Activated T-cell treated with anti-CD3 and anti-CD28 coated beads, Interleukin-2, amount 50 U/mL, for 4 hours (primary cell): ENCODE measurements at regions not wholly inside any gene's neighbourhood (a gene's known extent, or its start where the extent isn't known, plus 50 kb on each side); places are given as distances from the start of the nearest gene placed in this dataset.
"Not testable (repeated sequence)": the region's sequence is repeated elsewhere in the genome, so short reads cannot be mapped to it uniquely, and the experiment has no call there.

ENCODE experiments used
- ATAC-seq, 2 donors: fragments of 200-7000 bp; cut with Tn5 transposase; one replicate each; pipeline ENCODE4 v1.10.0; 2021
- DNase-seq: peaks from one replicate; pipeline ENCODE4 v3.0.0-alpha.2; 2020
- H3K27me3 Mint-ChIP-seq: one replicate; pipeline ENCODE4 v1.8.0; 2021; ENCODE audit warnings: low read depth, mixed read lengths
- H3K36me3 Mint-ChIP-seq: one replicate; pipeline ENCODE4 v1.8.0; 2022; ENCODE audit warnings: mixed read lengths; ENCODE audit not compliant: insufficient read depth
- H3K4me1 Mint-ChIP-seq: one replicate; pipeline ENCODE4 v1.8.0; 2021; ENCODE audit warnings: low read depth, mixed read lengths
- H3K4me3 Mint-ChIP-seq: one replicate; pipeline ENCODE4 v1.8.0; 2021; ENCODE audit warnings: mild to moderate bottlenecking, moderate library complexity, mixed read lengths
- H3K9me3 Mint-ChIP-seq: one replicate; pipeline ENCODE4 v1.8.0; 2021; ENCODE audit warnings: mixed read lengths

DNA sequence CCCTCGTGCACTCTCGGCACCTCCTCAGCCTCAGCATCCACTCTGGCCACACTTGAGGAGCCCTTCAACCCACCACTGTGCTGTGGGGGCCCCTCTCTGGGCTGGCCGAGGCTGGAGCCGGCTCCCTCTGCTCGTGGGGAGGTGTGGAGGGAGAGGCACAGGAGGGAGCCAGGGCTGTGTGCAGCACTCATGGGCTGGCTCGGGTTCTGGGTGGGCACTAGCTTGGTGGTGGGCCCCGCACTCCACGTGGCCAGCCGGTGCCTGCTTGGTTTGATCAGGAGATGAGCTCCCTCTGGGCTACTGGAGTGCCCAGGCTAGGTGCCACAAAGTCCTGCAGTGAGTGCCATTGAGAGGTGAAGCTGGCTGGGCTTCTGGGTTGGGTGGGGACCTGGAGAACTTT lies 949.4 kb upstream of the GJE1 start:
- DNase-seq (no peak), ATAC-seq (no peak)
- no peak overlapping the region for H3K4me3 Mint-ChIP-seq

GRCh38 chr6:141175458-141175857 lies 957.3 kb upstream of the GJE1 start:
- not testable (repeated sequence) for H3K9me3 Mint-ChIP-seq, DNase-seq, H3K27me3 Mint-ChIP-seq, H3K36me3 Mint-ChIP-seq, H3K4me1 Mint-ChIP-seq, H3K4me3 Mint-ChIP-seq, ATAC-seq

More for the DNA sequence above, 949.4 kb upstream of the GJE1 start:
- Mint-ChIP-seq H3K9me3 (peaks cover 9% of the 10 kb centered on the region), H3K27me3 (no peaks in the 10 kb centered on the region), H3K4me1 (no peaks in the 10 kb centered on the region), H3K36me3 (no peaks in the 10 kb centered on the region)

DNA sequence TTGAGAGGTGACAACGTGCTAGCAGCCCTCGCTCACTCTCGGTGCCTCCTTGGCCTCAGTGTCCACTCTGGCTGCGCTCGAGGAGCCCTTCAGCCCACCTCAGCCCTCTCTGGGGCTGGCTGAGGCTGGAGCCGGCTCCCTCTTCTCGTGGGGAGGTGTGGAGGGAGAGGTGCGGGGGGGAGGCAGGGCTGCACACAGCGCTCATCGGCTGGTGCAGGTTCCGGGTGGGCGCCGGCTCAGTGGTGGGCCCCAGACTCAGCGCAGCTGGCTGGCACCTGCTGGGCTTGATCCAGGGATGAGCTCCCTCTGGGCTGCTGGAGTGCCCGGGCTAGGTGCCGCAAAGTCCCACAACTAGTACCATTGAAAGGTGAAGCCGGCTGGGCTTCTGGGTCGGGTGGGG lies 957.8 kb upstream of the GJE1 start:
- Mint-ChIP-seq H3K36me3 (no peaks in the 10 kb centered on the region), H3K27me3 (no peaks in the 10 kb centered on the region), H3K9me3 (no peaks in the 10 kb centered on the region), H3K4me1 (no peaks in the 10 kb centered on the region), H3K4me3 (no peak overlapping the region)
- ATAC-seq: no peak
- no peak for DNase-seq

DNA sequence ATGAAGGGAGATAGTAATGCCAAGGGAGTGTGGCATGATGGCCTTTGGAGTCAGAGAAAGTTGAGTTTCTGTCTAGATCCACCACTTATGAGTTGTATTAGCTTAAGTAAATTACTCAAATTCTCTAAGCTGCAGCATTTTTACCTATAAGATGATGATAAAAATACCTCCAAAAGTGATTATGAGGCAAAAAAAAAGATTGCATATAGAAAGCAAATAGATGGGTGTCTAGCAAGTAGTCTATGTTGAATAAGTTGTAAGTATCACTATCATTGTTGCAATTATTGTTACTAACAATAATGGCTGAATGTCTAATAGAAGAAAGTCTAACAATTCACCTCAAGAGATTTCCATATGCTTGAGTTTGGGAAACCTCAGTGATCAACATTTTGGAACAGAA lies 959.2 kb upstream of the GJE1 start:
- no peak for DNase-seq
- Mint-ChIP-seq H3K27me3 (no peaks in the 10 kb centered on the region), H3K4me3 (no peak overlapping the region), H3K9me3 (no peaks in the 10 kb centered on the region), H3K36me3 (no peaks in the 10 kb centered on the region), H3K4me1 (no peaks in the 10 kb centered on the region)
- ATAC-seq: no peak

DNA sequence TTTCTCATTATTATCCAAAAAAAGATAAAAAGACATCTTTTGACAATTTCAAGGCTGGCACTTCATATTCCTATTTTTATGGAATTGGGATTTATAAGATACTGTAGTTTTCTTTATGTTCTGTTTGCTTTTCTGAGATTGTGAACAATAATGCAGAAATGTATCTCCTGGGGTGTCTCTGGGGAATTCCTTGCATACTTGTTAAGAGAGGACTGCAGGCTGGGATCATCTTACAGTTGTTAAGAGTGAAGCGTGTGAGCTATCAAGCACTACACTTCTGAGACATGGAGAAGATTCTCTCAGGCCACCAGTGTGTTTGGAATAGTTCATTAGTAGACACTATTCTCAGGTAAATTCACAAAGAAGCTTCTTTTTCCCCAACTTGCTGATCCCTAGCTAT lies 963.3 kb upstream of the GJE1 start:
- Mint-ChIP-seq H3K4me3 (no peak overlapping the region), H3K36me3 (no peaks in the 10 kb centered on the region), H3K4me1 (no peaks in the 10 kb centered on the region), H3K9me3 (no peaks in the 10 kb centered on the region), H3K27me3 (no peaks in the 10 kb centered on the region)
- DNase-seq (no peak), ATAC-seq (no peak)

- no peaks in the 10 kb centered on the region for H3K36me3 Mint-ChIP-seq
- H3K27me3 Mint-ChIP-seq: no peaks in the 10 kb centered on the region
- H3K4me3 Mint-ChIP-seq: no peak overlapping the region
- ATAC-seq: no peak
- no peaks in the 10 kb centered on the region for H3K9me3 Mint-ChIP-seq
- H3K4me1 Mint-ChIP-seq: no peaks in the 10 kb centered on the region
- DNase-seq: no peak
Measured at GRCh38 chr6:141167945-141168344, 964.8 kb upstream of the GJE1 start.

GRCh38 chr6:141165002-141165665 lies 967.6 kb upstream of the GJE1 start:
- Mint-ChIP-seq H3K9me3 (no peaks in the 10 kb centered on the region), H3K27me3 (no peaks in the 10 kb centered on the region), H3K36me3 (no peaks in the 10 kb centered on the region), H3K4me1 (no peaks in the 10 kb centered on the region), H3K4me3 (no peak overlapping the region)
- DNase-seq (no peak), ATAC-seq (no peak)

GRCh38 chr6:141164042-141164743 lies 968.5 kb upstream of the GJE1 start:
- no peaks in the 10 kb centered on the region for H3K27me3 Mint-ChIP-seq
- no peaks in the 10 kb centered on the region for H3K9me3 Mint-ChIP-seq
- no peak overlapping the region for H3K4me3 Mint-ChIP-seq
- no peak for DNase-seq
- no peaks in the 10 kb centered on the region for H3K4me1 Mint-ChIP-seq
- ATAC-seq: no peak
- H3K36me3 Mint-ChIP-seq: no peaks in the 10 kb centered on the region

- no peaks in the 10 kb centered on the region for H3K36me3 Mint-ChIP-seq
- ATAC-seq: no peak
- H3K4me3 Mint-ChIP-seq: no peak overlapping the region
- DNase-seq: no peak
- no peaks in the 10 kb centered on the region for H3K4me1 Mint-ChIP-seq
- H3K27me3 Mint-ChIP-seq: no peaks in the 10 kb centered on the region
- no peaks in the 10 kb centered on the region for H3K9me3 Mint-ChIP-seq
Measured at GRCh38 chr6:141163107-141163506, 969.6 kb upstream of the GJE1 start.

DNA sequence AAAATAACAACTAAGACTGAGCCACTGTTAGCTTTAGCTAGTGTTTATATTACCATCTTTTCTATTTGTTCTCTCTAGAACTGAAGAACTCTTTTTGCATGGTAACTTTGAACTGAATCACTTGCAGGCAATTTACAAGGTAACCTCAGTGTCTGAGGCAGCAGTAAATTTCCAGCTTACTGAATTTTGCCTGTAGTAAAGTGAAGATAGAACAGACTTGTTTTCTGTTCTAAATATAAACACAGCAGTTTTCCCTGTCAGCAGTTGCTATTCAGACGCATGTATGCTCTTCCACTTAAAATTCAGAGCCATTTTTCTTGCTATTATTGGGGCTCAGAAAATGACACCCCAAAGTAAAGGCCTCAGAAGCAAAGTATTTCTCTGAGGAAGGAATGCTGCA lies 974.0 kb upstream of the GJE1 start:
- no peak for DNase-seq
- Mint-ChIP-seq H3K4me1 (peaks cover 6% of the 10 kb centered on the region), H3K4me3 (no peak overlapping the region), H3K9me3 (peaks cover 2% of the 10 kb centered on the region), H3K36me3 (no peaks in the 10 kb centered on the region), H3K27me3 (no peaks in the 10 kb centered on the region)
- no peak for ATAC-seq

- H3K9me3 Mint-ChIP-seq: peaks cover 3% of the 10 kb centered on the region
- ATAC-seq: peak; percentile 81 to 89
- no peak for DNase-seq
- no peaks in the 10 kb centered on the region for H3K27me3 Mint-ChIP-seq
- H3K4me3 Mint-ChIP-seq: no peak overlapping the region
- H3K36me3 Mint-ChIP-seq: no peaks in the 10 kb centered on the region
- H3K4me1 Mint-ChIP-seq: peaks cover 24% of the 10 kb centered on the region
Measured at GRCh38 chr6:141153563-141153962, 979.2 kb upstream of the GJE1 start.

DNA sequence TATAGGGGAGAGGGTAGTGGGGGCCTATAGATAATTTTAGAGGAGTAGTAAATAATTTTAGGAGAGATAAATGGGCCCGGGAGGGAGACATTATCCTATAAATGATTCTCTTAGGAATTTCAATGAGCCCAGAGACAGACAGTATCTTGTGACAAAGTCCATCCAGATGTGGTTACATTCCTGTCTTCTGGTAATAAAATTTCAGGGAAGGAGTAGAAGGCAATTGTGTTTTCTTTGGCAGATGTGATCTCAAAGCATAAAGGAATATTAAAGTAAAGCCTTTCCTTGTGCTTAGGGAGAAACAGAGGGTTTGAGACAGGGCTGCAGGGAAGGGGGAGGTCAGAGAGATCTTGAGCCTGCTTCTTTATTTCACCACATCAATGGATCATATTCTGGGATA lies 979.8 kb upstream of the GJE1 start:
- Mint-ChIP-seq H3K9me3 (peaks cover 6% of the 10 kb centered on the region), H3K36me3 (no peaks in the 10 kb centered on the region), H3K27me3 (no peaks in the 10 kb centered on the region), H3K4me3 (no peak overlapping the region), H3K4me1 (peaks cover 24% of the 10 kb centered on the region)
- ATAC-seq (no peak), DNase-seq (no peak)

GRCh38 chr6:141151710-141152417 lies 980.9 kb upstream of the GJE1 start:
- Mint-ChIP-seq H3K4me1 (peaks cover 24% of the 10 kb centered on the region), H3K27me3 (no peaks in the 10 kb centered on the region), H3K9me3 (peaks cover 6% of the 10 kb centered on the region), H3K4me3 (no peak overlapping the region), H3K36me3 (no peaks in the 10 kb centered on the region)
- DNase-seq (no peak), ATAC-seq (no peak)

DNA sequence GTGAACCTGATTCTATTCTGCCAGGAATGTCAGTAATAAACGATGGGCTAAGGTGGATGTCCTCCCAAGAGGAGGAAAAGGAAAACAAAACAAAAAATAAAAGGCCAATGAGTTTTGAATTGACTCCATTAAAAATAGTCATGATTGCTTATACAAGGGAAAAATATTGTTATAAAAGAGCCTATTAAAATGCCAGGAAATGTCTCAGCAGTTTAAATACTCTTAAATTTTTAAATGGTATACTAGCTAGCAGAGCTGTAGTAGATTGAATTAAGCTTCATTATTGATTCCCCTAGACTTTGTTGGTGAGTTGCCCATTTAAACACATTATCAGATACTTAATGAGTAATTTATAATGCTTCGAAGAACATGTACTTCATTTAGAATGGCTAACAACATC lies 990.9 kb upstream of the GJE1 start:
- Mint-ChIP-seq H3K27me3 (no peaks in the 10 kb centered on the region), H3K4me3 (no peak overlapping the region), H3K36me3 (no peaks in the 10 kb centered on the region), H3K4me1 (peaks cover 5% of the 10 kb centered on the region), H3K9me3 (no peaks in the 10 kb centered on the region)
- DNase-seq (no peak), ATAC-seq (no peak)

DNA sequence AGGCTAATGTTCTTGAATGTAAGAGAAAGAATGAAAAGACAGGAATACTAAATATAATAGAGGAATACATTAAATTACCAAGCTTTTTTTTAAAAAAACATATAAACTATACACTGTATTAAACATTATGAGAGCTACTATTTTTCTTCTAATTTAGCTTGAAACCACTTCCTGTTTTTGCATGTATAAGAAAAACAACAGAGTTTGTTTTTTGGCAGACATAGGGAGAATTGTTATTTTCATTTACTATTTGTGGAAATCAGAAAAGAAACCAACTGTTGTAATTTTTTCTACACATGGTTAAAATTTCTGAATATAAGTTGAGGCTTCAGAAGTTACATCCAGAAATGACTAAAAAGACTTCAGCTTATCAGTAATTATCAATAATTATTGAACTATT lies 991.8 kb upstream of the GJE1 start:
- Mint-ChIP-seq H3K4me3 (no peak overlapping the region), H3K36me3 (no peaks in the 10 kb centered on the region), H3K27me3 (no peaks in the 10 kb centered on the region), H3K4me1 (peaks cover 5% of the 10 kb centered on the region), H3K9me3 (no peaks in the 10 kb centered on the region)
- DNase-seq: no peak
- ATAC-seq: no peak
